CD4-positive, alpha-beta T cell (primary cell): ENCODE measurements at regions not wholly inside any gene's neighbourhood (a gene's known extent, or its start where the extent isn't known, plus 50 kb on each side); places are given as distances from the start of the nearest gene placed in this dataset.

Source experiments
- ATAC-seq: fragments of 200-7000 bp; cut with Tn5 transposase; one replicate; pipeline ENCODE4 v1.10.0; 2022; ENCODE audit warnings: mild to moderate bottlenecking; ENCODE audit not compliant: poor library complexity
- CTCF ChIA-PET: fragments of 350-600 bp; sonication (Branson Sonifier 250); formaldehyde crosslinking; loops from one replicate; lab custom pipeline; 2021; ENCODE audit warnings: antibody characterized with exemption, inconsistent platforms; lab: Charles Lee
- POLR2A ChIA-PET: fragments of 350-600 bp; sonication (Branson Sonifier 250); formaldehyde crosslinking; loops from one replicate; lab custom pipeline; 2021; ENCODE audit warnings: antibody characterized with exemption, inconsistent platforms; lab: Charles Lee
- DNase-seq, 14 experiments: peaks; one replicate each; pipeline ENCODE4 v3.0.0-alpha.2; 2013 to 2020; ENCODE audit warnings: mixed read lengths in 2 of 14
- H3K27ac ChIP-seq, 2 donors: one replicate each; pipeline versions ENCODE4 v1.5.1 to v1.7.0; 2013; ENCODE audit warnings: low read length in 2 of 2, low read depth in 1 of 2, mild to moderate bottlenecking in 1 of 2
- H3K27me3 ChIP-seq, 2 experiments: 1 replicate in 1 of 2; 2 replicates in 1 of 2; pipeline versions ENCODE4 v1.6.1 to v1.7.0; 2013; ENCODE audit warnings: low read length in 2 of 2, control low read depth in 1 of 2, mild to moderate bottlenecking in 1 of 2, moderate library complexity in 1 of 2; ENCODE audit not compliant: insufficient read depth in 2 of 2, control insufficient read depth in 1 of 2
- H3K36me3 ChIP-seq: one replicate; pipeline ENCODE4 v1.6.1; 2013; ENCODE audit warnings: low read length, control low read depth; ENCODE audit not compliant: insufficient read depth
- H3K4me1 ChIP-seq: one replicate; pipeline ENCODE4 v1.6.1; 2013; ENCODE audit warnings: low read length, control low read depth; ENCODE audit not compliant: insufficient read depth
- H3K4me3 ChIP-seq: one replicate; pipeline ENCODE4 v1.5.1; 2013; ENCODE audit warnings: mild to moderate bottlenecking, low read length, moderate library complexity
- H3K9me3 ChIP-seq, 2 experiments: 1 replicate in 1 of 2; 2 replicates in 1 of 2; pipeline versions ENCODE4 v1.6.1 to v1.7.0; 2013; ENCODE audit warnings: low read length in 2 of 2, mild to moderate bottlenecking in 2 of 2, control low read depth in 1 of 2, moderate library complexity in 1 of 2; ENCODE audit not compliant: control insufficient read depth in 1 of 2, insufficient read depth in 1 of 2
- H3K27ac Mint-ChIP-seq: one replicate; pipeline ENCODE4 v1.8.0; 2020; ENCODE audit warnings: mixed read lengths
- H3K27me3 Mint-ChIP-seq: one replicate; pipeline ENCODE4 v1.8.0; 2021; ENCODE audit warnings: mixed read lengths
- H3K36me3 Mint-ChIP-seq: one replicate; pipeline ENCODE4 v1.8.0; 2021; ENCODE audit warnings: low read depth, mixed read lengths
- H3K4me1 Mint-ChIP-seq: one replicate; pipeline ENCODE4 v1.8.0; 2021; ENCODE audit warnings: low read depth, mixed read lengths
- H3K4me3 Mint-ChIP-seq: one replicate; pipeline ENCODE4 v1.8.0; 2020; ENCODE audit warnings: mild to moderate bottlenecking, mixed read lengths
- H3K9me3 Mint-ChIP-seq: one replicate; pipeline ENCODE4 v1.8.0; 2020; ENCODE audit warnings: mixed read lengths
- intact Hi-C, 2 experiments: fragments of 100-400 bp; cut with DNase I in 1 of 2; cut with micrococcal nuclease in 1 of 2; formaldehyde crosslinking; loops; one replicate each; pipeline versions ENCODE4 v1.15.1 to v1.9.0; 2023 to 2025; cut with DNase I, micrococcal nuclease
- TF ChIP-seq, protein P1 (sequence below): fragments of 200-600 bp; IDR thresholded peaks from one replicate; pipeline ENCODE4 v1.8.0; 2022; ENCODE audit warnings: antibody characterized with exemption, mild to moderate bottlenecking

DNA sequence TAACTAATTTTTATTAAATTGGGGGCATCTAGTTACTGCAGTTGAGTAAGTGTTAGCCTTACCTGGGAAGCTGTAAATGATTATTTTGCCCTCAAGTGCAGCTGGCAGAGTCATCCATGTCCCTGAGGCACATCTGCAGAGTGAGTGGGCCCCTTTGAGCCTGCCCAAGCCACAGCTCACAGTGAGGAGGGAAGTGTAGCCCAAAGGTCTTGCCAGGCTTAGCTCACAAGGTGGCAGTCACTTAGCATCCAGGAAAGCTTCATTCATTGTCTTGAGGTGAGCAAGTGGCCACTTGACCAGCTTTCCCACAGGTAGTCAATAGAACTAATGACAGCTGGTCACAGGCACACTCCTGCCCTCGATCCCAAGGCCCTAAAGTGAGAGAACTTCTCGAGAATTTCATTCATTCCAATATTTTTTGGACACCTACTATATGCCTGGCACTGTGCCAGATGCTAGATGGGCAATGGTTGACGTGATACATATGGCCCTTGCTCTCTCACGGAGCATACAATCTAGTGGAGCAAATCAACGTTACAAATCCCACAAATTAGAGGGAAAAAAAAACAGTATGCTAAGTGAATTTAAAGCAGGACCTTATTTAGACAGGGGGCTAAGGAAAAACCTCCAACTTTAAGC, 163.3 kb upstream of the IL12A start:
- H3K36me3 Mint-ChIP-seq, result no peaks in the 10 kb centered on the region
- H3K27me3 ChIP-seq, result no peaks in the 10 kb centered on the region
- DNase-seq (no peak), ATAC-seq (no peak)
- intact Hi-C loops, result no loop called here
- no peaks in the 10 kb centered on the region for H3K4me1 Mint-ChIP-seq
- H3K27ac ChIP-seq, result no peak overlapping the region
- no peak overlapping the region for H3K27ac Mint-ChIP-seq
- peaks cover 5% of the 10 kb centered on the region for H3K27me3 Mint-ChIP-seq
- no peaks in the 10 kb centered on the region for H3K9me3 ChIP-seq
- ChIA-PET POLR2A (no interaction called here), CTCF (no interaction called here)
- no peaks in the 10 kb centered on the region for H3K9me3 Mint-ChIP-seq
- TF ChIP-seq, protein P1, sequence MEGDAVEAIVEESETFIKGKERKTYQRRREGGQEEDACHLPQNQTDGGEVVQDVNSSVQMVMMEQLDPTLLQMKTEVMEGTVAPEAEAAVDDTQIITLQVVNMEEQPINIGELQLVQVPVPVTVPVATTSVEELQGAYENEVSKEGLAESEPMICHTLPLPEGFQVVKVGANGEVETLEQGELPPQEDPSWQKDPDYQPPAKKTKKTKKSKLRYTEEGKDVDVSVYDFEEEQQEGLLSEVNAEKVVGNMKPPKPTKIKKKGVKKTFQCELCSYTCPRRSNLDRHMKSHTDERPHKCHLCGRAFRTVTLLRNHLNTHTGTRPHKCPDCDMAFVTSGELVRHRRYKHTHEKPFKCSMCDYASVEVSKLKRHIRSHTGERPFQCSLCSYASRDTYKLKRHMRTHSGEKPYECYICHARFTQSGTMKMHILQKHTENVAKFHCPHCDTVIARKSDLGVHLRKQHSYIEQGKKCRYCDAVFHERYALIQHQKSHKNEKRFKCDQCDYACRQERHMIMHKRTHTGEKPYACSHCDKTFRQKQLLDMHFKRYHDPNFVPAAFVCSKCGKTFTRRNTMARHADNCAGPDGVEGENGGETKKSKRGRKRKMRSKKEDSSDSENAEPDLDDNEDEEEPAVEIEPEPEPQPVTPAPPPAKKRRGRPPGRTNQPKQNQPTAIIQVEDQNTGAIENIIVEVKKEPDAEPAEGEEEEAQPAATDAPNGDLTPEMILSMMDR, result no peak
- no peak overlapping the region for H3K4me3 Mint-ChIP-seq
- no peaks in the 10 kb centered on the region for H3K4me1 ChIP-seq
- no peak overlapping the region for H3K4me3 ChIP-seq
- no peaks in the 10 kb centered on the region for H3K36me3 ChIP-seq

GRCh38 chr3:159828542-159828943, 160.1 kb upstream of the IL12A start:
- H3K27ac Mint-ChIP-seq, result no peak overlapping the region
- Histone ChIP-seq H3K4me3 (no peak overlapping the region), H3K4me1 (no peaks in the 10 kb centered on the region), H3K9me3 (no peaks in the 10 kb centered on the region), H3K36me3 (no peaks in the 10 kb centered on the region), H3K27me3 (no peaks in the 10 kb centered on the region), H3K27ac (no peak overlapping the region)
- no peak overlapping the region for H3K4me3 Mint-ChIP-seq
- H3K9me3 Mint-ChIP-seq, result no peaks in the 10 kb centered on the region
- TF ChIP-seq, protein P1, result peak; percentile 21
- ChIA-PET CTCF (no interaction called here), POLR2A (interaction anchor here (0.6 kb wide), 1 partner anchor 1004 kb away, joined by 3 read pairs; no protein-coding TSS in a partner anchor)
- no peaks in the 10 kb centered on the region for H3K36me3 Mint-ChIP-seq
- H3K4me1 Mint-ChIP-seq, result no peaks in the 10 kb centered on the region
- DNase-seq (no peak), ATAC-seq (no peak)
- H3K27me3 Mint-ChIP-seq, result peaks cover 5% of the 10 kb centered on the region
- intact Hi-C loops, result loop anchor here in 1 of 2 experiments (2.0 kb wide), 1 partner anchor 584 kb away; no protein-coding TSS in a partner anchor

DNA sequence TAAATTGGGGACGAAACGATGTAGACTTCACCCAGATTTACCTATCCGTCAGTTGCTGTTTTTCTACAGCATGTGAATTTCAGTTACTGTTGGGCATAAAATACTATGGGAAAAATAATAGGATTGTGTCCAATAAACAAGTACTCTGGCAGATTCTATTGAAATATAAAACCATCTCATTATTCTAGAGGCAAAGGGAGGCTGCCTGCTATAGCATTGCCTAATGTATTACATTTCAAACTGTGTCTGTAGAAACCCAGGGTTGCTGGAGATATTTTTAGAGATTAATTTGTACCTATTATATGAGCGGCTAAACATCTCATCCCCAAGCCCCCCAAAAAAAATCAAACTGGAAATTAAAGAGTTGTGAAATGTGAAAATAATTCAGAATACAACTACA, 159.6 kb upstream of the IL12A start:
- H3K27me3 Mint-ChIP-seq, result peaks cover 5% of the 10 kb centered on the region
- H3K36me3 Mint-ChIP-seq, result no peaks in the 10 kb centered on the region
- ChIA-PET POLR2A (no interaction called here), CTCF (no interaction called here)
- no peak for ATAC-seq
- no peak overlapping the region for H3K27ac Mint-ChIP-seq
- TF ChIP-seq, protein P1, result no peak
- no peaks in the 10 kb centered on the region for H3K4me1 Mint-ChIP-seq
- no peaks in the 10 kb centered on the region for H3K9me3 Mint-ChIP-seq
- H3K36me3 ChIP-seq, result no peaks in the 10 kb centered on the region
- no peaks in the 10 kb centered on the region for H3K27me3 ChIP-seq
- DNase-seq, result no peak
- no peak overlapping the region for H3K4me3 Mint-ChIP-seq
- intact Hi-C loops, result loop anchor here in 1 of 2 experiments (2.0 kb wide), 1 partner anchor 584 kb away; no protein-coding TSS in a partner anchor
- no peaks in the 10 kb centered on the region for H3K9me3 ChIP-seq
- H3K4me3 ChIP-seq, result no peak overlapping the region
- no peaks in the 10 kb centered on the region for H3K4me1 ChIP-seq
- no peak overlapping the region for H3K27ac ChIP-seq
